Glomerular visceral epithelial cell (primary cell): ENCODE measurements at regions not wholly inside any gene's neighbourhood (a gene's known extent, or its start where the extent isn't known, plus 50 kb on each side); places are given as distances from the start of the nearest gene placed in this dataset.
A peak's percentile ranks its signal among the peaks of the same experiment; 100 is the strongest.
"Not testable (repeated sequence)": the region's sequence is repeated elsewhere in the genome, so short reads cannot be mapped to it uniquely, and the experiment has no call there.

Experiments used
- DNase-seq: peaks from one replicate; pipeline ENCODE4 v3.0.0-alpha.2; 2016; ENCODE audit errors: extremely low spot score

- DNase-seq, result no peak
Observed at GRCh38 chr3:28033059-28033784, 208.2 kb upstream of the CMC1 start.

GRCh38 chr3:28036599-28037575 lies 204.5 kb upstream of the CMC1 start:
- no peak for DNase-seq

- DNase-seq, result no peak
Observed at GRCh38 chr3:28039234-28039633, 202.2 kb upstream of the CMC1 start.

- DNase-seq, result no peak
Observed at GRCh38 chr3:28039829-28040228, 201.6 kb upstream of the CMC1 start.

- no peak for DNase-seq
Observed at GRCh38 chr3:28042095-28042635, 199.3 kb upstream of the CMC1 start.

GRCh38 chr3:28042707-28043106 lies 198.7 kb upstream of the CMC1 start:
- no peak for DNase-seq

GRCh38 chr3:28050120-28050519 lies 191.3 kb upstream of the CMC1 start:
- no peak for DNase-seq

- DNase-seq, result peak; percentile 22
Observed at GRCh38 chr3:28050885-28051284, 190.5 kb upstream of the CMC1 start.

- peak; percentile 4 for DNase-seq
Observed at GRCh38 chr3:28053759-28054158, 187.7 kb upstream of the CMC1 start.

GRCh38 chr3:28056806-28057205 lies 184.6 kb upstream of the CMC1 start:
- DNase-seq, result no peak

GRCh38 chr3:28057539-28057938 lies 183.9 kb upstream of the CMC1 start:
- no peak for DNase-seq

- not testable (repeated sequence) for DNase-seq
Observed at GRCh38 chr3:28059199-28059598, 182.2 kb upstream of the CMC1 start.

- DNase-seq, result no peak
Observed at GRCh38 chr3:28066020-28066419, 175.4 kb upstream of the CMC1 start.

GRCh38 chr3:28067014-28067413 lies 174.4 kb upstream of the CMC1 start:
- DNase-seq, result no peak

GRCh38 chr3:28068342-28068741 lies 173.1 kb upstream of the CMC1 start:
- DNase-seq, result no peak

GRCh38 chr3:28069438-28069837 lies 172.0 kb upstream of the CMC1 start:
- no peak for DNase-seq

- DNase-seq, result no peak
Observed at GRCh38 chr3:28076246-28076645, 165.2 kb upstream of the CMC1 start.

GRCh38 chr3:28077572-28077971 lies 163.8 kb upstream of the CMC1 start:
- DNase-seq, result no peak

- no peak for DNase-seq
Observed at GRCh38 chr3:28078536-28078935, 162.9 kb upstream of the CMC1 start.

- no peak for DNase-seq
Observed at GRCh38 chr3:28080716-28081115, 160.7 kb upstream of the CMC1 start.

GRCh38 chr3:28081533-28081947 lies 159.9 kb upstream of the CMC1 start:
- no peak for DNase-seq

GRCh38 chr3:28087591-28087990 lies 153.8 kb upstream of the CMC1 start:
- no peak for DNase-seq
